HepG2 (cell line): ENCODE measurements at regions not wholly inside any gene's neighbourhood (a gene's known extent, or its start where the extent isn't known, plus 50 kb on each side); places are given as distances from the start of the nearest gene placed in this dataset.

Source experiments
- ATAC-seq: fragments of 200-7000 bp; cut with Tn5 transposase; 3 replicates; pipeline ENCODE4 v1.9.1; 2020; ENCODE audit warnings: mild to moderate bottlenecking, moderate library complexity
- BruUV-seq: library from RNA; stranded (reverse); fragments of 400-500 nt; replicated peaks from 2 replicates; lab custom pipeline; 2021; lab: Mats Ljungman, UMichigan
- CTCF ChIA-PET: fragments of 300-600 bp; formaldehyde crosslinking; extraction: SDS; loops from one replicate; lab custom pipeline; 2021; ENCODE audit warnings: low total read pairs, inconsistent platforms, low intra/inter-chr PET ratio; lab: Yijun Ruan, JAX
- POLR2A ChIA-PET: fragments of 350-600 bp; sonication (Branson Sonifier 250); formaldehyde crosslinking; loops from one replicate; lab custom pipeline; 2020; ENCODE audit warnings: antibody characterized with exemption, inconsistent platforms; lab: Yijun Ruan, JAX
- DNase-seq: peaks from one replicate; pipeline ENCODE4 v3.0.0-alpha.2; 2015; ENCODE audit warnings: low spot score
- FAIRE-seq: peaks from 3 replicates; lab custom pipeline; 2011; peaks lifted over from hg19 to GRCh38; lab: Jason Lieb, UNC
- H2AFZ ChIP-seq: one replicate; pipeline ENCODE4 v1.6.1; 2011; ENCODE audit warnings: low read length, inconsistent platforms
- H3K27ac ChIP-seq: fragments of 300-600 bp; 3 replicates; pipeline ENCODE4 v1.8.0; 2011; ENCODE audit warnings: mixed run types, mild to moderate bottlenecking, mixed read lengths, low read length, inconsistent platforms; ENCODE audit not compliant: insufficient read depth; ENCODE audit errors: extremely low read length
- H3K27me3 ChIP-seq, 2 experiments: fragments of 200-600 bp in 1 of 2; 2 replicates in 1 of 2; 3 replicates in 1 of 2; pipeline versions ENCODE4 v1.6.0 to v1.8.0; 2011; ENCODE audit warnings: low read length in 2 of 2, mild to moderate bottlenecking in 2 of 2, moderate library complexity in 2 of 2, inconsistent platforms in 1 of 2; ENCODE audit not compliant: insufficient read depth in 2 of 2, control insufficient read depth in 1 of 2
- H3K36me3 ChIP-seq, 2 experiments: fragments of 200-600 bp in 1 of 2; replicated peaks in 1 of 2; 2 replicates in 1 of 2; 3 replicates in 1 of 2; pipeline versions ENCODE4 v1.5.1 to v1.8.0; 2011; ENCODE audit warnings: low read length in 2 of 2, inconsistent platforms in 1 of 2; ENCODE audit not compliant: insufficient read depth in 2 of 2, control insufficient read depth in 1 of 2
- H3K4me1 ChIP-seq: 2 replicates; pipeline ENCODE4 v1.5.1; 2012; ENCODE audit warnings: low read length, inconsistent platforms; ENCODE audit not compliant: insufficient read depth
- H3K4me2 ChIP-seq: 2 replicates; pipeline ENCODE4 v1.6.0; 2011; ENCODE audit warnings: low read depth, low read length, inconsistent platforms
- H3K4me3 ChIP-seq, 3 experiments: fragments of 200-600 bp in 1 of 3; sonication (generic), shearing (Covaris generic) in 1 of 3; replicated peaks in 1 of 3; 2 replicates each; pipeline ENCODE4 v1.5.1; 2011 to 2016; ENCODE audit warnings: low read length in 3 of 3, inconsistent platforms in 2 of 3, low read depth in 2 of 3, mild to moderate bottlenecking in 2 of 3, control low read depth in 1 of 3, mixed read lengths in 1 of 3; ENCODE audit not compliant: insufficient read depth in 1 of 3
- H3K79me2 ChIP-seq: one replicate; pipeline ENCODE4 v1.6.1; 2011; ENCODE audit warnings: low read length, inconsistent platforms; ENCODE audit not compliant: insufficient read depth
- H3K9ac ChIP-seq: 2 replicates; pipeline ENCODE4 v1.6.0; 2011; ENCODE audit warnings: mild to moderate bottlenecking, low read depth, low read length, inconsistent platforms; ENCODE audit not compliant: insufficient read depth
- H3K9me3 ChIP-seq: 2 replicates; pipeline ENCODE4 v1.5.1; 2012; ENCODE audit warnings: mild to moderate bottlenecking, low read length
- H4K20me1 ChIP-seq: 2 replicates; pipeline ENCODE4 v1.6.0; 2011; ENCODE audit warnings: inconsistent platforms, mild to moderate bottlenecking, low read length, moderate library complexity; ENCODE audit not compliant: insufficient read depth
- FOXK1 ChIP-seq: sonication (generic); formaldehyde crosslinking; IDR thresholded peaks from 2 replicates; pipeline ENCODE4 v1.4.0; 2020; ENCODE audit warnings: low read depth, missing genetic modification reagents, borderline replicate concordance
- HNF4G ChIP-seq, 2 experiments: sonication (generic) in 1 of 2; formaldehyde crosslinking in 1 of 2; IDR thresholded peaks; 2 replicates each; pipeline versions ENCODE4 v1.4.0 to v1.6.1; 2011 to 2020; ENCODE audit warnings: borderline replicate concordance in 2 of 2, low read depth in 2 of 2, mild to moderate bottlenecking in 2 of 2, low read length in 1 of 2, missing genetic modification reagents in 1 of 2, moderate library complexity in 1 of 2
- IRF9 ChIP-seq: sonication (generic); formaldehyde crosslinking; IDR thresholded peaks from 2 replicates; pipeline ENCODE4 v1.8.0; 2022; ENCODE audit warnings: missing genetic modification reagents, mild to moderate bottlenecking, borderline replicate concordance
- PRPF4 ChIP-seq: fragments of 200-400 bp; formaldehyde crosslinking; IDR thresholded peaks from 2 replicates; pipeline ENCODE4 v1.6.1; 2016; ENCODE audit warnings: low read length, low read depth; ENCODE audit not compliant: poor library complexity, severe bottlenecking
- RARA ChIP-seq: IDR thresholded peaks from 2 replicates; pipeline ENCODE4 v1.6.1; 2016; ENCODE audit warnings: missing genetic modification reagents, missing compliant biosample characterization
- ZNF530 ChIP-seq: sonication (generic); formaldehyde crosslinking; IDR thresholded peaks from 2 replicates; pipeline ENCODE4 v1.5.0; 2020; ENCODE audit warnings: low read depth, mild to moderate bottlenecking, missing genetic modification reagents
- WGBS: methylation state at CpG from one replicate; pipeline ENCODE4 v1.1.6; 2017; ENCODE audit warnings: low lambda C conversion rate; 5-methylcytosine and 5-hydroxymethylcytosine counted together
- in situ Hi-C: cut with HindIII; loops from 2 replicates; pipeline ENCODE4 v1.10.0; 2017; ENCODE audit warnings: low pct_unique_long_range_greater_than_20kb; ENCODE audit not compliant: extremely low pct_ligation_motif_present
- intact Hi-C: fragments of 100-400 bp; cut with micrococcal nuclease; formaldehyde crosslinking; loops from one replicate; pipeline ENCODE4 v1.10.0; 2022; ENCODE audit not compliant: unreplicated experiment
- TF ChIP-seq, protein P1 (sequence below): sonication (generic); formaldehyde crosslinking; IDR thresholded peaks from 2 replicates; pipeline ENCODE4; 2020; ENCODE audit warnings: missing genetic modification reagents, mild to moderate bottlenecking, borderline replicate concordance

DNA sequence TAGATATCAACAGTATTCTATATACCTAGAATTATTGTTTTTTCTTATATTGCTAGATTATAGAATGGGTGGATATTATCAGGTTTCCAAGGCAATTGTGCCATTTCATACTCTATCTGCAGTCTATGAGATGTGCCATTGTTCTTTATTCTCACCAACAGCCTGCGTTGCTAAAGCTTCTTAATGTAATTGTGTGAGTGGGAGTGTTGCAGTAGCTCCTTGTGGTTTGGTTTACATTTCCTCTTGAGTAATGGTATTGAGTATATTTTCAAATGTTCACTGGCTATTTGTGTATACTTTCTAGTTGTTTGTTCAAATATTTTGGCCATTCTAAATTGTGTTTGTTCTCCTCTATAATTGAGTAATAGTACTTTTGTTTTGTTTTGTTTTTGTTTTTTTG lies 199.2 kb downstream of the TFEC start:
- Histone ChIP-seq H3K4me3 (no peak overlapping the region), H3K36me3 (no peaks in the 10 kb centered on the region), H3K4me1 (no peaks in the 10 kb centered on the region), H4K20me1 (no peaks in the 10 kb centered on the region), H3K4me2 (no peak overlapping the region), H3K79me2 (no peaks in the 10 kb centered on the region), H3K9me3 (no peaks in the 10 kb centered on the region), H3K9ac (no peak overlapping the region), H3K27me3 (no peaks in the 10 kb centered on the region), H2AFZ (no peak overlapping the region), H3K27ac (no peak overlapping the region)
- in situ Hi-C loops (no loop called here), intact Hi-C loops (no loop called here)
- TF ChIP-seq RARA (CRISPR knock-in tag) (no peak), PRPF4 (no peak), IRF9 (CRISPR knock-in tag) (no peak), HNF4G (IDR thresholded peaks at IDR 0.05; ENCODE audit: borderline replicate concordance, low read depth, low read length) (no peak), HNF4G (CRISPR knock-in tag; IDR thresholded peaks at IDR 0.05; ENCODE audit: borderline replicate concordance, low read depth) (no peak), FOXK1 (CRISPR knock-in tag) (no peak), ZNF530 (CRISPR knock-in tag) (no peak)
- TF ChIP-seq, protein P1, sequence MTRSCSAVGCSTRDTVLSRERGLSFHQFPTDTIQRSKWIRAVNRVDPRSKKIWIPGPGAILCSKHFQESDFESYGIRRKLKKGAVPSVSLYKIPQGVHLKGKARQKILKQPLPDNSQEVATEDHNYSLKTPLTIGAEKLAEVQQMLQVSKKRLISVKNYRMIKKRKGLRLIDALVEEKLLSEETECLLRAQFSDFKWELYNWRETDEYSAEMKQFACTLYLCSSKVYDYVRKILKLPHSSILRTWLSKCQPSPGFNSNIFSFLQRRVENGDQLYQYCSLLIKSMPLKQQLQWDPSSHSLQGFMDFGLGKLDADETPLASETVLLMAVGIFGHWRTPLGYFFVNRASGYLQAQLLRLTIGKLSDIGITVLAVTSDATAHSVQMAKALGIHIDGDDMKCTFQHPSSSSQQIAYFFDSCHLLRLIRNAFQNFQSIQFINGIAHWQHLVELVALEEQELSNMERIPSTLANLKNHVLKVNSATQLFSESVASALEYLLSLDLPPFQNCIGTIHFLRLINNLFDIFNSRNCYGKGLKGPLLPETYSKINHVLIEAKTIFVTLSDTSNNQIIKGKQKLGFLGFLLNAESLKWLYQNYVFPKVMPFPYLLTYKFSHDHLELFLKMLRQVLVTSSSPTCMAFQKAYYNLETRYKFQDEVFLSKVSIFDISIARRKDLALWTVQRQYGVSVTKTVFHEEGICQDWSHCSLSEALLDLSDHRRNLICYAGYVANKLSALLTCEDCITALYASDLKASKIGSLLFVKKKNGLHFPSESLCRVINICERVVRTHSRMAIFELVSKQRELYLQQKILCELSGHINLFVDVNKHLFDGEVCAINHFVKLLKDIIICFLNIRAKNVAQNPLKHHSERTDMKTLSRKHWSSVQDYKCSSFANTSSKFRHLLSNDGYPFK (CRISPR knock-in tag), result no peak
- BruUV-seq, result no TSS peak
- no peak for ATAC-seq
- ChIA-PET CTCF (no interaction called here), POLR2A (no interaction called here)
- no peak for DNase-seq
- no peak for FAIRE-seq
- WGBS, result 4% methylated on average over 1 of the region's 1 CpG
